Left ventricle myocardium inferior (tissue), 1 donor: ENCODE measurements at regions not wholly inside any gene's neighbourhood (a gene's known extent, or its start where the extent isn't known, plus 50 kb on each side); places are given as distances from the start of the nearest gene placed in this dataset.

Experiments
- DNase-seq: peaks from one replicate; pipeline ENCODE4 v3.0.0-alpha.2; 2020
- H3K27ac ChIP-seq: fragments of 200-600 bp; replicated peaks from 2 replicates; pipeline ENCODE4 v1.8.0; 2021
- H3K27me3 ChIP-seq: fragments of 200-600 bp; 2 replicates; pipeline ENCODE4 v1.8.0; 2021; ENCODE audit warnings: low read depth
- H3K36me3 ChIP-seq: fragments of 200-600 bp; 2 replicates; pipeline ENCODE4 v1.8.0; 2021
- H3K4me1 ChIP-seq: fragments of 200-600 bp; 2 replicates; pipeline ENCODE4 v1.8.0; 2021
- H3K4me3 ChIP-seq: fragments of 200-600 bp; 2 replicates; pipeline ENCODE4 v1.8.0; 2021; ENCODE audit warnings: mild to moderate bottlenecking, moderate library complexity
- H3K9me3 ChIP-seq: fragments of 200-600 bp; replicated peaks from 2 replicates; pipeline ENCODE4 v1.8.0; 2021
- intact Hi-C: fragments of 100-400 bp; cut with micrococcal nuclease; formaldehyde crosslinking; loops from one replicate; pipeline ENCODE4 v1.11.0; 2022
- TF ChIP-seq, protein P1 (sequence below): fragments of 200-600 bp; IDR thresholded peaks from 2 replicates; pipeline ENCODE4 v1.8.0; 2021; ENCODE audit warnings: antibody characterized with exemption, mild to moderate bottlenecking, borderline replicate concordance
- donor health status: DM: no; HTN: yes; CAD: no; lungs with severe emphysema.

DNA sequence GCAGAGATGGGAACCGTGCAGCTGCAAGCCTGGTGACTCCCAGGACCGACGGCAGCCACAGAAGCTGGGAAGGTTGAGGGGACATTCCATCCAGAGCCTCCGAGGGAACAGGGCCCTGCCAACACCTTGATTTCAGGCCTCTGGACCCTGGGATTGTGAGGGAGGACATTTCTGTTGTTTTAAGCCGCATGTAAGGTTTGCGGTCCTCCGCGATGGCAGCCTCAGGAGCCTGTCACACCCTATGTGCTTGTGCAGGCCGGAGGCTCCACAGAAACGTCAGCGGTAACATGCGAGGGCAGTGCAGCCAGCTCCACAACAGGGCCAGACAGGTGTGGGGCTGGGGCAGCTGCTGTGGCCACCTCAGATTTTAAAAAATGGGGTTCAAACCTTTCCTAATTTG, 144.7 kb upstream of the SHH start:
- intact Hi-C loops = no loop called here
- DNase-seq = no peak
- TF ChIP-seq, protein P1, sequence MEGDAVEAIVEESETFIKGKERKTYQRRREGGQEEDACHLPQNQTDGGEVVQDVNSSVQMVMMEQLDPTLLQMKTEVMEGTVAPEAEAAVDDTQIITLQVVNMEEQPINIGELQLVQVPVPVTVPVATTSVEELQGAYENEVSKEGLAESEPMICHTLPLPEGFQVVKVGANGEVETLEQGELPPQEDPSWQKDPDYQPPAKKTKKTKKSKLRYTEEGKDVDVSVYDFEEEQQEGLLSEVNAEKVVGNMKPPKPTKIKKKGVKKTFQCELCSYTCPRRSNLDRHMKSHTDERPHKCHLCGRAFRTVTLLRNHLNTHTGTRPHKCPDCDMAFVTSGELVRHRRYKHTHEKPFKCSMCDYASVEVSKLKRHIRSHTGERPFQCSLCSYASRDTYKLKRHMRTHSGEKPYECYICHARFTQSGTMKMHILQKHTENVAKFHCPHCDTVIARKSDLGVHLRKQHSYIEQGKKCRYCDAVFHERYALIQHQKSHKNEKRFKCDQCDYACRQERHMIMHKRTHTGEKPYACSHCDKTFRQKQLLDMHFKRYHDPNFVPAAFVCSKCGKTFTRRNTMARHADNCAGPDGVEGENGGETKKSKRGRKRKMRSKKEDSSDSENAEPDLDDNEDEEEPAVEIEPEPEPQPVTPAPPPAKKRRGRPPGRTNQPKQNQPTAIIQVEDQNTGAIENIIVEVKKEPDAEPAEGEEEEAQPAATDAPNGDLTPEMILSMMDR = no peak

DNA sequence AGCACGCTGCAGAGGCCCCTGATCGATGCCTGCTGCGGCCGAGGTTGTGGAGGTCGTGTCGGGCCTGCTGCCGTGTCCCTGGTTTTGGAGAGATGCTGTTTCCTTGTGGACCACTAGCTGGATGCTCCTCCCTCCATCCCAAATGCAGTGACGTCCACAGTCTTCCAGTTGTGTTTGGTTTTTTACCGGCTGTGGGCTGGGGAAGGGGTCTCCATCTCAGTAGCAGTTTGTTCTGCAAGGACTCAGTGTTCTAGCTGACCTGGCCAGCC, 143.0 kb upstream of the SHH start:
- no peaks in the 10 kb centered on the region for H3K36me3 ChIP-seq
- H3K27ac ChIP-seq = no peak overlapping the region
- H3K4me3 ChIP-seq = no peak overlapping the region
- TF ChIP-seq, protein P1 = no peak
- no peak for DNase-seq
- H3K27me3 ChIP-seq = peaks cover 52% of the 10 kb centered on the region
- no peaks in the 10 kb centered on the region for H3K9me3 ChIP-seq
- intact Hi-C loops = no loop called here
- no peaks in the 10 kb centered on the region for H3K4me1 ChIP-seq

More for the DNA sequence above, 144.7 kb upstream of the SHH start:
- no peaks in the 10 kb centered on the region for H3K9me3 ChIP-seq
- peaks cover 53% of the 10 kb centered on the region for H3K27me3 ChIP-seq
- no peak overlapping the region for H3K27ac ChIP-seq
- no peaks in the 10 kb centered on the region for H3K36me3 ChIP-seq
- H3K4me1 ChIP-seq = no peaks in the 10 kb centered on the region
- no peak overlapping the region for H3K4me3 ChIP-seq

DNA sequence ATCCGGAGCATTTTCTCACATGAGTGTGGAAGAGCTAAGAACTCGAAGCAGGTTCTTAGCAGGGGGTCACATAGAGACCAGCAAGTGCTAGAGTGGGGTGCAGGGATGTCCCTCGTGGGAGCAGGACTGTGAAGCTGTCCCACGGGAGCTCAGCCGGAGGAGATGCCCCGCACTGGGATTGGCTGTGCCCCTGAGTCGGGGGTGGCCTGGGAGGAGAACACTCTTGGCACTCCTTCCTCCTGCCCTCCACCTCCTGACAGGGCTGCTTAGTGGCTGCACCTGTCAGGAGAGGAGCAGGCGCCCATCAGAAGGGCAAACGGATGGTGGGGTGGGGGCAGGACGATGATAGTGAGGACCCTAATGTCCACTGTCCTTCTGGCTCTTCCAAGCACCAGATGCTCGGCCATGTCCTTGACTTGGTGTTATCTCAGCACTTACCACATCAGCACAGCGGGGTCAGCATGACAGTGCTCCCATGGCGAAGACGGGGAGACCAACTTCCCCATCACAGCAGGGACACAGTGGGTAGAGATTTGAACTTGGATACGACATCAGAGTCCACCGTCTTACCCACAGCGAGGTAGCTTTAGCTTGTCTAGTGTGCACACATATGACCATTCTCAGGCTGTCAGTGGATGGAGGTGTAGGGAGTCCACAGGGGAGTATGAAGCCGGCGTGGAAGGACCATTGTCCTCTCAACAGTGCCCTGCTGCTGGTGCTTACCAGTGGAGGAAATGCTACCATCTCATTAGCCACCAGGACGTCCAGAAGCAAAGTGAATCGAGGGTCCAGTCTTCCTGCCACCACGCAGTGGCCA, 142.5 kb upstream of the SHH start:
- TF ChIP-seq, protein P1 = no peak
- Histone ChIP-seq H3K27ac (no peak overlapping the region), H3K27me3 (peaks cover 52% of the 10 kb centered on the region), H3K9me3 (no peaks in the 10 kb centered on the region), H3K36me3 (no peaks in the 10 kb centered on the region), H3K4me3 (no peak overlapping the region), H3K4me1 (no peaks in the 10 kb centered on the region)
- DNase-seq = no peak
- intact Hi-C loops = no loop called here

DNA sequence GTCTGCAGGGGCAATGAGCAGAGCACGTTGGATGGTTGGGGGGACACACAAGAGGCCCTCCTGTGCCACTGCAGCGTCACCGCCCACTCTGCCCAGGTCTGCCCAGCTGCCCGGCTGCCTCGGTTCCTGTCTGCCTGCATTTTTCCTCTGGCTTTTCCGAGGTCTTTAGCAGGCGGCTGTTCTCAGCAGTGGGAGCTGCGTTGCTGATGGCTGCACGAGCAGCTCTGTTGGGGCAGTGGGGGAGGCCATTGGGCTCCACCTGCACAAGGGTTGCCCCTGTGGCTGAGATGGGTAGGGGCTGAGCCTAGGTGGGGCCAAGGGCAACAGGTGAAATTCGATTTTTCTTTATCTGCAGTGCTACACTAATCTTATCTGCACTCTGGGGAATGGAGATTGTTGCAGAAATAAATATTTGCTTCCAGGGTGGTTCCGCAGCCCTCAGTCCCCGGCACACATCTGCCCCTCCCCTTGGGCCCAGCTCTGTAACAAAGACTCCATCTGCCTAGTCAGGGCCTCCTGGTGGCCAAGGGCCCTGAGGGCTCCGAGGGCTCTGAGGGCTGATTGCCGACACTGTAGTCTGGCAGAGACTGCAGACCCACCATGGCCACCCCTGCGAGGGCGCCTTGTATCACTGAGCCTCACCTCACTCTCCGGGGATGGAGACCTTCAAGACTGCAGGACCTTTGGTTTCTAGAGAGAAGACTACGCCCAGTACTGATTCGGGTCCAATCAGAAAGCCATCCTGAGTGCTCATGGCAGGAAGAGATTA, 141.7 kb upstream of the SHH start:
- no peak for DNase-seq
- Histone ChIP-seq H3K4me3 (no peak overlapping the region), H3K9me3 (no peaks in the 10 kb centered on the region), H3K4me1 (no peaks in the 10 kb centered on the region), H3K36me3 (no peaks in the 10 kb centered on the region), H3K27ac (no peak overlapping the region), H3K27me3 (peaks cover 48% of the 10 kb centered on the region)
- intact Hi-C loops = no loop called here
- TF ChIP-seq, protein P1 = no peak

DNA sequence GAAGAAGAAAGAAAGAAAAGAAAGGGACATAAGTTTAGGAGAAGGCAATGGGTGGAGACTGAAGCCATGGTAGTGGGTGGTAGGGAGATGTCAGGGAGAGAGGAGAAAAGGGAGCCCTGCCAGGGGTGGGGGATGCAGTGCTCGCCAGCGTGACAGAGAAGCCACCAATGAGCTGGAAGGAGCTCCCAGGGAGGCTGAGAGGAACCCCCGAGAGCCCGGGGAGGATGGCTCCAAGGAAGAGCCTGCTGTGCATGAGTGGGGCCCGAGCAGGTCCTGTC, 141.2 kb upstream of the SHH start:
- no peak for DNase-seq
- H3K27ac ChIP-seq = no peak overlapping the region
- intact Hi-C loops = no loop called here
- no peak overlapping the region for H3K4me3 ChIP-seq
- H3K9me3 ChIP-seq = no peaks in the 10 kb centered on the region
- TF ChIP-seq, protein P1 = no peak
- H3K27me3 ChIP-seq = peaks cover 51% of the 10 kb centered on the region
- H3K36me3 ChIP-seq = no peaks in the 10 kb centered on the region
- H3K4me1 ChIP-seq = no peaks in the 10 kb centered on the region
